ENCODE measurements at regions not wholly inside any gene's neighbourhood (a gene's known extent, or its start where the extent isn't known, plus 50 kb on each side); places are given as distances from the start of the nearest gene placed in this dataset.
"Not testable (repeated sequence)": the region's sequence is repeated elsewhere in the genome, so short reads cannot be mapped to it uniquely, and the experiment has no call there.

DNA sequence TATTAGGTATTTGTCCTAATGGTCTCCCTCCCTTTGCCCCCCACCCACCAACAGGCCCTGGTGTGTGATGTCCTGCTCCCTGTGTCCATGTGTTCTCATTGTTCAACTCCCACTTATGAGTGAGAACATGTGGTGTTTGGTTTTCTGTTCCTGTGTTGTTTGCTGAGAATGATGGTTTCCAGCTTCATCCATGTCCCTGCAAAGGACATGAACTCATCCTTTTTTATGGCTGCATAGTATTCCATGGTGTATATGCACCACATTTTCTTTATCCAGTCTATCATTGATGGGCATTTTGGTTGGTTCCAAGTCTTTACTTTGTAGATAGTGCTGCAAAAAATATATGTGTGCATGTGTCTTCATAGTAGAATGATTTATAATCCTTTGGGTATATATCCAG lies 81.4 kb upstream of the ZNF536 start:
- TF ChIP-seq CTCF (IDR thresholded peaks at IDR 0.05); EZH2 (IDR thresholded peaks at IDR 0.05; ENCODE audit: borderline replicate concordance, insufficient read depth, low read depth, low read length, poor library complexity, severe bottlenecking): not testable (repeated sequence)
